GM23338 (cell line): ENCODE measurements at regions not wholly inside any gene's neighbourhood (a gene's known extent, or its start where the extent isn't known, plus 50 kb on each side); places are given as distances from the start of the nearest gene placed in this dataset.

ENCODE experiments used
- ATAC-seq: fragments of 200-7000 bp; cut with Tn5 transposase; 3 replicates; pipeline ENCODE4 v1.9.1; 2020
- DNase-seq: peaks from one replicate; pipeline ENCODE4 v3.0.0-alpha.2; 2015; ENCODE audit warnings: low spot score
- H2AFZ ChIP-seq: fragments of 200-600 bp; sonication (generic); 2 replicates; pipeline ENCODE4 v1.8.0; 2016; ENCODE audit warnings: antibody characterized with exemption, mild to moderate bottlenecking, moderate library complexity
- H3F3A ChIP-seq: fragments of 200-600 bp; sonication (generic); replicated peaks from 2 replicates; pipeline ENCODE4 v1.8.0; 2017; ENCODE audit warnings: antibody characterized with exemption, mixed run types, low read depth
- H3K27ac ChIP-seq: fragments of 200-600 bp; sonication (generic); 2 replicates; pipeline ENCODE4 v1.6.1; 2016; ENCODE audit warnings: low read depth
- H3K27me3 ChIP-seq: fragments of 200-600 bp; sonication (generic); 2 replicates; pipeline ENCODE4 v1.8.0; 2016; ENCODE audit warnings: mild to moderate bottlenecking, mixed run types, moderate library complexity; ENCODE audit not compliant: insufficient read depth
- H3K36me3 ChIP-seq: fragments of 200-600 bp; sonication (generic); 2 replicates; pipeline ENCODE4 v1.8.0; 2016; ENCODE audit warnings: mild to moderate bottlenecking; ENCODE audit not compliant: insufficient read depth
- H3K4me1 ChIP-seq: fragments of 200-600 bp; sonication (generic); 2 replicates; pipeline ENCODE4 v1.8.0; 2016; ENCODE audit warnings: mild to moderate bottlenecking, moderate library complexity; ENCODE audit not compliant: insufficient read depth
- H3K4me2 ChIP-seq: fragments of 200-600 bp; sonication (generic); 2 replicates; pipeline ENCODE4 v1.7.1; 2017; ENCODE audit warnings: mixed run types
- H3K4me3 ChIP-seq: fragments of 200-600 bp; sonication (generic); 2 replicates; pipeline ENCODE4 v1.6.1; 2016; ENCODE audit warnings: mixed run types
- H3K79me2 ChIP-seq: fragments of 200-600 bp; sonication (generic); replicated peaks from 2 replicates; pipeline ENCODE4 v1.8.0; 2017; ENCODE audit warnings: mild to moderate bottlenecking; ENCODE audit not compliant: insufficient read depth
- H3K9me2 ChIP-seq: fragments of 200-600 bp; sonication (generic); 2 replicates; pipeline ENCODE4 v1.8.0; 2017; ENCODE audit not compliant: insufficient read depth
- H4K20me1 ChIP-seq: fragments of 200-600 bp; sonication (generic); replicated peaks from 2 replicates; pipeline ENCODE4 v1.8.0; 2017; ENCODE audit warnings: mild to moderate bottlenecking; ENCODE audit not compliant: insufficient read depth
- H3K27ac Mint-ChIP-seq: 2 replicates; pipeline ENCODE4 v1.8.0; 2020; ENCODE audit warnings: inconsistent platforms, mild to moderate bottlenecking, moderate library complexity, mixed read lengths
- H3K27me3 Mint-ChIP-seq: 3 replicates; pipeline ENCODE4 v1.8.0; 2022; ENCODE audit warnings: low read depth, mild to moderate bottlenecking, moderate library complexity, mixed read lengths, inconsistent platforms; ENCODE audit not compliant: insufficient read depth, poor library complexity
- H3K36me3 Mint-ChIP-seq: 3 replicates; pipeline ENCODE4 v1.8.0; 2021; ENCODE audit warnings: low read depth, mild to moderate bottlenecking, inconsistent platforms, moderate library complexity, mixed read lengths
- H3K4me1 Mint-ChIP-seq: 3 replicates; pipeline ENCODE4 v1.8.0; 2020; ENCODE audit warnings: mild to moderate bottlenecking, inconsistent platforms, mixed read lengths
- H3K4me3 Mint-ChIP-seq: 3 replicates; pipeline ENCODE4 v1.8.0; 2021; ENCODE audit warnings: moderate library complexity, mild to moderate bottlenecking, inconsistent platforms, mixed read lengths
- H3K9me3 Mint-ChIP-seq: 3 replicates; pipeline ENCODE4 v1.8.0; 2020; ENCODE audit warnings: moderate library complexity, mild to moderate bottlenecking, inconsistent platforms, mixed read lengths
- CREB1 ChIP-seq: fragments of 250-450 bp; sonication (Bioruptor Pico); IDR thresholded peaks from 2 replicates; pipeline ENCODE4 v1.5.0; 2020; ENCODE audit warnings: low read depth, mild to moderate bottlenecking, moderate library complexity
- CTCF ChIP-seq, 2 experiments: fragments of 200-600 bp in 1 of 2; sonication (generic) in 1 of 2; conservative IDR thresholded peaks; 2 replicates each; pipeline versions ENCODE4 v1.5.1 to v1.6.1; 2016 to 2017; ENCODE audit warnings: antibody characterized with exemption in 2 of 2, low read depth in 2 of 2, mild to moderate bottlenecking in 2 of 2, moderate library complexity in 1 of 2
- ETS1 ChIP-seq: IDR thresholded peaks from 2 replicates; pipeline ENCODE4 v1.6.1; 2016; ENCODE audit warnings: antibody characterized with exemption
- EZH2 ChIP-seq: fragments of 200-600 bp; sonication (generic); IDR thresholded peaks from one replicate; pipeline ENCODE4 v1.8.0; 2017; ENCODE audit warnings: antibody characterized with exemption, mild to moderate bottlenecking, low read depth; ENCODE audit not compliant: unreplicated experiment
- EZH2phosphoT487 ChIP-seq: fragments of 200-600 bp; sonication (generic); IDR thresholded peaks from one replicate; pipeline ENCODE4 v1.8.1; 2018; ENCODE audit warnings: antibody characterized with exemption; ENCODE audit not compliant: unreplicated experiment
- JUNB ChIP-seq: IDR thresholded peaks from one replicate; pipeline ENCODE4 v1.6.1; 2016; ENCODE audit warnings: antibody characterized with exemption; ENCODE audit not compliant: unreplicated experiment
- NANOG ChIP-seq: IDR thresholded peaks from 2 replicates; pipeline ENCODE4 v1.6.1; 2016; ENCODE audit warnings: antibody characterized with exemption, borderline replicate concordance
- POLR2AphosphoS5 ChIP-seq: IDR thresholded peaks from 2 replicates; pipeline ENCODE4 v1.6.1; 2016; ENCODE audit warnings: antibody characterized with exemption, low read depth
- STAT1 ChIP-seq: IDR thresholded peaks from one replicate; pipeline ENCODE4 v1.6.1; 2016; ENCODE audit warnings: antibody characterized with exemption; ENCODE audit not compliant: unreplicated experiment
- ZNF114 ChIP-seq: fragments of 250-450 bp; sonication (Bioruptor Pico); IDR thresholded peaks from 2 replicates; pipeline ENCODE4 v1.5.0; 2020; ENCODE audit warnings: mild to moderate bottlenecking, moderate library complexity
- ZNF331 ChIP-seq: fragments of 250-450 bp; sonication (Bioruptor Pico); IDR thresholded peaks from 2 replicates; pipeline ENCODE4 v1.5.0; 2020; ENCODE audit warnings: low read depth, mild to moderate bottlenecking, moderate library complexity
- TF ChIP-seq, protein P1 (sequence below): IDR thresholded peaks from one replicate; pipeline ENCODE4 v1.6.1; 2018; ENCODE audit warnings: antibody characterized with exemption; ENCODE audit not compliant: unreplicated experiment
- TF ChIP-seq, protein P2 (sequence below): fragments of 250-450 bp; sonication (Bioruptor Pico); IDR thresholded peaks from 2 replicates; pipeline ENCODE4 v1.5.0; 2020; ENCODE audit warnings: mild to moderate bottlenecking, moderate library complexity

DNA sequence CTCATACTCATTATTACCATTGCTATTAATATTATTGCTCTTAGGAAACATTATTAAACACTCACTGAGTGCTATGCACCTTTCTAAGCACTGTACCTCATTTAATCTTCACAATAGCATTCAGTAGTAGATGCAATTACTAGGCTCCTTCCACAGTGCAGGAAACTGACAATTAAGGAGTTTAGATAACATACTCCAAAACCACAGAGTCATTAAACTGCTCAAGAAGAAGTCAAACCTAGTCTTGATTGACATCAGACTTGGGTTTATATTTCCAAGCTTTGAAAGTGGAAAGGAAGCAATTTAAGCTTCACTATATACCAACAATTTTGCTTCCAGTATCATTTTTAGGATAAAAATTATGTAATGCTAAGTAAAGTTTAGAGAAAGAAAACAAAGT is 490.1 kb upstream of the ARRDC4 start:
- Mint-ChIP-seq H3K27ac (no peak overlapping the region), H3K36me3 (no peaks in the 10 kb centered on the region), H3K4me1 (peaks cover 9% of the 10 kb centered on the region; the same call in 2 of the 3 replicates), H3K27me3 (no peaks in the 10 kb centered on the region), H3K9me3 (peaks cover 4% of the 10 kb centered on the region; the same call in 1 of the 3 replicates), H3K4me3 (no peak overlapping the region)
- DNase-seq, result no peak
- H2AFZ ChIP-seq, result no peak overlapping the region
- no peak overlapping the region for H3K4me3 ChIP-seq
- no peaks in the 10 kb centered on the region for H3K4me1 ChIP-seq
- TF ChIP-seq, protein P1, sequence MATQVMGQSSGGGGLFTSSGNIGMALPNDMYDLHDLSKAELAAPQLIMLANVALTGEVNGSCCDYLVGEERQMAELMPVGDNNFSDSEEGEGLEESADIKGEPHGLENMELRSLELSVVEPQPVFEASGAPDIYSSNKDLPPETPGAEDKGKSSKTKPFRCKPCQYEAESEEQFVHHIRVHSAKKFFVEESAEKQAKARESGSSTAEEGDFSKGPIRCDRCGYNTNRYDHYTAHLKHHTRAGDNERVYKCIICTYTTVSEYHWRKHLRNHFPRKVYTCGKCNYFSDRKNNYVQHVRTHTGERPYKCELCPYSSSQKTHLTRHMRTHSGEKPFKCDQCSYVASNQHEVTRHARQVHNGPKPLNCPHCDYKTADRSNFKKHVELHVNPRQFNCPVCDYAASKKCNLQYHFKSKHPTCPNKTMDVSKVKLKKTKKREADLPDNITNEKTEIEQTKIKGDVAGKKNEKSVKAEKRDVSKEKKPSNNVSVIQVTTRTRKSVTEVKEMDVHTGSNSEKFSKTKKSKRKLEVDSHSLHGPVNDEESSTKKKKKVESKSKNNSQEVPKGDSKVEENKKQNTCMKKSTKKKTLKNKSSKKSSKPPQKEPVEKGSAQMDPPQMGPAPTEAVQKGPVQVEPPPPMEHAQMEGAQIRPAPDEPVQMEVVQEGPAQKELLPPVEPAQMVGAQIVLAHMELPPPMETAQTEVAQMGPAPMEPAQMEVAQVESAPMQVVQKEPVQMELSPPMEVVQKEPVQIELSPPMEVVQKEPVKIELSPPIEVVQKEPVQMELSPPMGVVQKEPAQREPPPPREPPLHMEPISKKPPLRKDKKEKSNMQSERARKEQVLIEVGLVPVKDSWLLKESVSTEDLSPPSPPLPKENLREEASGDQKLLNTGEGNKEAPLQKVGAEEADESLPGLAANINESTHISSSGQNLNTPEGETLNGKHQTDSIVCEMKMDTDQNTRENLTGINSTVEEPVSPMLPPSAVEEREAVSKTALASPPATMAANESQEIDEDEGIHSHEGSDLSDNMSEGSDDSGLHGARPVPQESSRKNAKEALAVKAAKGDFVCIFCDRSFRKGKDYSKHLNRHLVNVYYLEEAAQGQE, result no peak
- TF ChIP-seq STAT1, result no peak
- no peak for TF ChIP-seq CTCF (conservative IDR thresholded peaks at IDR 0.05; ENCODE audit: low read depth in 2 of 2)
- TF ChIP-seq ZNF114 (CRISPR knock-in tag), result no peak
- no peak for TF ChIP-seq NANOG
- no peak for TF ChIP-seq EZH2phosphoT487
- TF ChIP-seq ETS1, result no peak
- TF ChIP-seq JUNB, result no peak
- TF ChIP-seq, protein P2, sequence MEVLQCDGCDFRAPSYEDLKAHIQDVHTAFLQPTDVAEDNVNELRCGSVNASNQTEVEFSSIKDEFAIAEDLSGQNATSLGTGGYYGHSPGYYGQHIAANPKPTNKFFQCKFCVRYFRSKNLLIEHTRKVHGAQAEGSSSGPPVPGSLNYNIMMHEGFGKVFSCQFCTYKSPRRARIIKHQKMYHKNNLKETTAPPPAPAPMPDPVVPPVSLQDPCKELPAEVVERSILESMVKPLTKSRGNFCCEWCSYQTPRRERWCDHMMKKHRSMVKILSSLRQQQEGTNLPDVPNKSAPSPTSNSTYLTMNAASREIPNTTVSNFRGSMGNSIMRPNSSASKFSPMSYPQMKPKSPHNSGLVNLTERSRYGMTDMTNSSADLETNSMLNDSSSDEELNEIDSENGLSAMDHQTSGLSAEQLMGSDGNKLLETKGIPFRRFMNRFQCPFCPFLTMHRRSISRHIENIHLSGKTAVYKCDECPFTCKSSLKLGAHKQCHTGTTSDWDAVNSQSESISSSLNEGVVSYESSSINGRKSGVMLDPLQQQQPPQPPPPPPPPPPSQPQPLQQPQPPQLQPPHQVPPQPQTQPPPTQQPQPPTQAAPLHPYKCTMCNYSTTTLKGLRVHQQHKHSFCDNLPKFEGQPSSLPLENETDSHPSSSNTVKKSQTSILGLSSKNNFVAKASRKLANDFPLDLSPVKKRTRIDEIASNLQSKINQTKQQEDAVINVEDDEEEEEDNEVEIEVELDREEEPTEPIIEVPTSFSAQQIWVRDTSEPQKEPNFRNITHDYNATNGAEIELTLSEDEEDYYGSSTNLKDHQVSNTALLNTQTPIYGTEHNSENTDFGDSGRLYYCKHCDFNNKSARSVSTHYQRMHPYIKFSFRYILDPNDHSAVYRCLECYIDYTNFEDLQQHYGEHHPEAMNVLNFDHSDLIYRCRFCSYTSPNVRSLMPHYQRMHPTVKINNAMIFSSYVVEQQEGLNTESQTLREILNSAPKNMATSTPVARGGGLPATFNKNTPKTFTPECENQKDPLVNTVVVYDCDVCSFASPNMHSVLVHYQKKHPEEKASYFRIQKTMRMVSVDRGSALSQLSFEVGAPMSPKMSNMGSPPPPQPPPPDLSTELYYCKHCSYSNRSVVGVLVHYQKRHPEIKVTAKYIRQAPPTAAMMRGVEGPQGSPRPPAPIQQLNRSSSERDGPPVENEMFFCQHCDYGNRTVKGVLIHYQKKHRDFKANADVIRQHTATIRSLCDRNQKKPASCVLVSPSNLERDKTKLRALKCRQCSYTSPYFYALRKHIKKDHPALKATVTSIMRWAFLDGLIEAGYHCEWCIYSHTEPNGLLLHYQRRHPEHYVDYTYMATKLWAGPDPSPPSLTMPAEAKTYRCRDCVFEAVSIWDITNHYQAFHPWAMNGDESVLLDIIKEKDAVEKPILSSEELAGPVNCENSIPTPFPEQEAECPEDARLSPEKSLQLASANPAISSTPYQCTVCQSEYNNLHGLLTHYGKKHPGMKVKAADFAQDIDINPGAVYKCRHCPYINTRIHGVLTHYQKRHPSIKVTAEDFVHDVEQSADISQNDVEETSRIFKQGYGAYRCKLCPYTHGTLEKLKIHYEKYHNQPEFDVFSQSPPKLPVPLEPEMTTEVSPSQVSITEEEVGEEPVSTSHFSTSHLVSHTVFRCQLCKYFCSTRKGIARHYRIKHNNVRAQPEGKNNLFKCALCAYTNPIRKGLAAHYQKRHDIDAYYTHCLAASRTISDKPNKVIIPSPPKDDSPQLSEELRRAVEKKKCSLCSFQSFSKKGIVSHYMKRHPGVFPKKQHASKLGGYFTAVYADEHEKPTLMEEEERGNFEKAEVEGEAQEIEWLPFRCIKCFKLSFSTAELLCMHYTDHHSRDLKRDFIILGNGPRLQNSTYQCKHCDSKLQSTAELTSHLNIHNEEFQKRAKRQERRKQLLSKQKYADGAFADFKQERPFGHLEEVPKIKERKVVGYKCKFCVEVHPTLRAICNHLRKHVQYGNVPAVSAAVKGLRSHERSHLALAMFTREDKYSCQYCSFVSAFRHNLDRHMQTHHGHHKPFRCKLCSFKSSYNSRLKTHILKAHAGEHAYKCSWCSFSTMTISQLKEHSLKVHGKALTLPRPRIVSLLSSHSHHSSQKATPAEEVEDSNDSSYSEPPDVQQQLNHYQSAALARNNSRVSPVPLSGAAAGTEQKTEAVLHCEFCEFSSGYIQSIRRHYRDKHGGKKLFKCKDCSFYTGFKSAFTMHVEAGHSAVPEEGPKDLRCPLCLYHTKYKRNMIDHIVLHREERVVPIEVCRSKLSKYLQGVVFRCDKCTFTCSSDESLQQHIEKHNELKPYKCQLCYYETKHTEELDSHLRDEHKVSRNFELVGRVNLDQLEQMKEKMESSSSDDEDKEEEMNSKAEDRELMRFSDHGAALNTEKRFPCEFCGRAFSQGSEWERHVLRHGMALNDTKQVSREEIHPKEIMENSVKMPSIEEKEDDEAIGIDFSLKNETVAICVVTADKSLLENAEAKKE (CRISPR knock-in tag), result no peak
- no peak for TF ChIP-seq CREB1 (CRISPR knock-in tag)
- TF ChIP-seq POLR2AphosphoS5, result no peak
- no peak for TF ChIP-seq ZNF331 (CRISPR knock-in tag)
- TF ChIP-seq EZH2, result no peak
- H3K9me2 ChIP-seq, result no peaks in the 10 kb centered on the region
- ATAC-seq, result no peak
- no peak overlapping the region for H3K4me2 ChIP-seq
- H3F3A ChIP-seq, result no peaks in the 10 kb centered on the region
- H4K20me1 ChIP-seq, result no peaks in the 10 kb centered on the region
- H3K36me3 ChIP-seq, result no peaks in the 10 kb centered on the region
- H3K27me3 ChIP-seq, result no peaks in the 10 kb centered on the region
- H3K79me2 ChIP-seq, result no peaks in the 10 kb centered on the region
- no peak overlapping the region for H3K27ac ChIP-seq
